Breast epithelium (tissue), 4 donors: ENCODE measurements at regions not wholly inside any gene's neighbourhood (a gene's known extent, or its start where the extent isn't known, plus 50 kb on each side); places are given as distances from the start of the nearest gene placed in this dataset.
"Not testable (repeated sequence)": the region's sequence is repeated elsewhere in the genome, so short reads cannot be mapped to it uniquely, and the experiment has no call there.

Source experiments
- DNase-seq, 2 donors: peaks; one replicate each; pipeline ENCODE4 v3.0.0-alpha.2; 2019; ENCODE audit warnings: low spot score in 2 of 2
- H3K27ac ChIP-seq, 2 donors: fragments of 200-600 bp; sonication (generic) in 1 of 2; one replicate each; pipeline ENCODE4 v1.5.1; 2016 to 2019; ENCODE audit warnings: mild to moderate bottlenecking in 1 of 2
- H3K27me3 ChIP-seq, 2 donors: fragments of 200-600 bp; sonication (generic) in 1 of 2; one replicate each; pipeline versions ENCODE4 v1.5.1 to v1.6.0; 2017 to 2019; ENCODE audit warnings: control low read depth in 1 of 2, mild to moderate bottlenecking in 1 of 2
- H3K36me3 ChIP-seq: fragments of 200-600 bp; one replicate; pipeline ENCODE4 v1.5.1; 2019
- H3K4me1 ChIP-seq, 2 donors: fragments of 200-600 bp; sonication (generic); one replicate each; pipeline ENCODE4 v1.5.1; 2016 to 2019; ENCODE audit warnings: control low read depth in 1 of 2
- H3K4me3 ChIP-seq, 3 donors: fragments of 200-600 bp; sonication (generic); 1 replicate in 2 of 3; 2 replicates in 1 of 3; pipeline ENCODE4 v1.5.1; 2016 to 2019; ENCODE audit warnings: mild to moderate bottlenecking in 3 of 3, moderate library complexity in 2 of 3
- H3K9me3 ChIP-seq, 2 donors: fragments of 200-600 bp; sonication (generic) in 1 of 2; one replicate each; pipeline ENCODE4 v1.5.1; 2016 to 2019; ENCODE audit warnings: control low read depth in 1 of 2
- CTCF ChIP-seq, 3 donors: fragments of 450-650 bp; IDR thresholded peaks; one replicate each; pipeline ENCODE4 v1.5.1; 2016 to 2017; ENCODE audit warnings: antibody characterized with exemption in 3 of 3, mild to moderate bottlenecking in 3 of 3, moderate library complexity in 3 of 3
- POLR2A ChIP-seq: fragments of 450-650 bp; IDR thresholded peaks from one replicate; pipeline ENCODE4 v1.6.1; 2016; ENCODE audit warnings: antibody characterized with exemption, mild to moderate bottlenecking, moderate library complexity
- POLR2AphosphoS5 ChIP-seq, 3 donors: sonication (generic); formaldehyde crosslinking; IDR thresholded peaks; one replicate each; pipeline ENCODE4 v1.6.1; 2017; ENCODE audit warnings: antibody characterized with exemption in 3 of 3
- intact Hi-C: fragments of 100-400 bp; cut with DNase I; formaldehyde crosslinking; loops from one replicate; pipeline ENCODE4 v1.15.1; 2023; ENCODE audit warnings: low total_unique reads

DNA sequence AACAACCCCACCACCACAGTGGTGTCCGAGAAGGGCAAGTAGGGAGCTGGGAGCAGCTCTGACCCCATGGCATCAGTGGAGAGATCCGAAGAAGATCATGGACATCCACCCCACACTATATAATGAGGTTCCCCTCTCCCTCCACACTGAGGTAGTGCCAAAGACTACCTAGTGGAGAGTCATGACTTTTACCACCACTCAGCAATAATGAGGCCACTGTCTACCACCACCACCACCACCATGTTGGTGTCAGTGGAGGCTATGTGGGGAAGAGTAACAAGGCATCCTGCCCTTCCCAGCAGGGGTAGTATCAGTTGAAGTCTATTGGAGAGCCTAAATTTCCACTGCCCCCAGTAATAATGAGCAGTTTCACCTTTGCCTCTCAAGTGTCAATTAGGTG lies 321.7 kb upstream of the ZC3H15 start:
- H3K9me3 ChIP-seq, result peaks cover 0 to 9% of the 10 kb centered on the region in 2 donors
- no peaks in the 10 kb centered on the region for H3K36me3 ChIP-seq
- intact Hi-C loops, result no loop called here
- DNase-seq, result no peak
- no peaks in the 10 kb centered on the region for H3K27me3 ChIP-seq
- no peaks in the 10 kb centered on the region for H3K4me1 ChIP-seq
- no peak overlapping the region for H3K4me3 ChIP-seq
- H3K27ac ChIP-seq, result no peak overlapping the region
- no peak for TF ChIP-seq POLR2AphosphoS5 (IDR thresholded peaks at IDR 0.05)
- no peak for TF ChIP-seq CTCF (IDR thresholded peaks at IDR 0.05)
- no peak for TF ChIP-seq POLR2A

GRCh38 chr2:186170693-186171092 lies 315.4 kb upstream of the ZC3H15 start:
- Histone ChIP-seq H3K4me3 (no peak overlapping the region), H3K9me3 (no peaks in the 10 kb centered on the region), H3K4me1 (no peaks in the 10 kb centered on the region), H3K27me3 (no peaks in the 10 kb centered on the region), H3K27ac (no peak overlapping the region), H3K36me3 (no peaks in the 10 kb centered on the region)
- no peak for DNase-seq
- intact Hi-C loops, result no loop called here
- no peak for TF ChIP-seq POLR2AphosphoS5 (IDR thresholded peaks at IDR 0.05)
- no peak for TF ChIP-seq POLR2A
- TF ChIP-seq CTCF (IDR thresholded peaks at IDR 0.05), result no peak

DNA sequence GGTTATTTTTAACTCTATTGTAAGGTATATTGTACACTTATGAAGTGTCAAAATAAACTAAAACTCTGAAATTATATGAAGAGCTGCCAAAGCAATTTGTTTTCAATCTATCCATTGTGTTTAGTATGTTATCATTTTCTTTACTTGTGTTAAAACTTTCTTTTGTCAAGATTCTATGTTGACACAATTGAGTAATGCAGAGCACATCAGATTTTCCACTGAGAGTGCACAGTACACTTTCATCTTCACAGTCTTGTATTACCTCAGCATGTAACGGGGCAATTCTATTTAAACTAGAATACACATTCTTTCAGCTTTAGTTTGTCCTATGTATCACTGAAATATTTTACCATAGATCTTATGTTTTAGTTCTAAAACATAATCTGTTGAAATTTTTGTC lies 304.4 kb upstream of the ZC3H15 start:
- intact Hi-C loops, result no loop called here
- no peaks in the 10 kb centered on the region for H3K36me3 ChIP-seq
- TF ChIP-seq POLR2A, result no peak
- no peak for TF ChIP-seq CTCF (IDR thresholded peaks at IDR 0.05)
- TF ChIP-seq POLR2AphosphoS5 (IDR thresholded peaks at IDR 0.05), result no peak
- H3K27ac ChIP-seq, result no peak overlapping the region
- no peaks in the 10 kb centered on the region for H3K27me3 ChIP-seq
- H3K9me3 ChIP-seq, result no peaks in the 10 kb centered on the region
- no peak overlapping the region for H3K4me3 ChIP-seq
- no peak for DNase-seq
- no peaks in the 10 kb centered on the region for H3K4me1 ChIP-seq

- H3K27me3 ChIP-seq, H3K9me3 ChIP-seq, intact Hi-C loops, H3K4me3 ChIP-seq, H3K27ac ChIP-seq, H3K36me3 ChIP-seq, DNase-seq, H3K4me1 ChIP-seq: not testable (repeated sequence)
These were observed 303.7 kb upstream of the ZC3H15 start for GRCh38 chr2:186182366-186182765.

- Histone ChIP-seq H3K4me3 (no peak overlapping the region), H3K27me3 (no peaks in the 10 kb centered on the region), H3K9me3 (no peaks in the 10 kb centered on the region), H3K27ac (no peak overlapping the region), H3K36me3 (no peaks in the 10 kb centered on the region), H3K4me1 (no peaks in the 10 kb centered on the region)
- DNase-seq, result no peak
- intact Hi-C loops, result no loop called here
- TF ChIP-seq POLR2A (no peak), CTCF (IDR thresholded peaks at IDR 0.05) (no peak), POLR2AphosphoS5 (IDR thresholded peaks at IDR 0.05) (no peak)
These were observed 302.7 kb upstream of the ZC3H15 start for GRCh38 chr2:186183406-186183805.

DNA sequence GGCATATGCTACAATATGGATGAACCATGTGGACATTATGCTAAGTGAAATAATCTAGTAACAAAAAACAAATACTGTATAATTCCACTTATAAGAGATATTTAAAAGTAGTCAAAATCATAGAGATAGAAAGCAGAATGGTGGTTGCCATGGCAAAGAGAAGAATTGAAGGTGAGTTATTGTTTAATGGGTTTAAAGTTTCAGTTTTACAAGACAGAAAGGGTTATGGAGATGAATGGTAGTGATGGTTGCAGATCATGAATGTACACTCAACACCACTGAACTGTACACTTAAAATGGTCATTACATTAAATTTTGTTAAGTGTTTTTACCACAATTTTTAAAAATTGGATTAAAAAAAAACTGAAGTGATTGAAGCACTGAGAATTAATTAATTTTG lies 298.2 kb upstream of the ZC3H15 start:
- Histone ChIP-seq H3K4me3 (no peak overlapping the region), H3K4me1 (no peaks in the 10 kb centered on the region), H3K27ac (no peak overlapping the region), H3K36me3 (no peaks in the 10 kb centered on the region), H3K9me3 (no peaks in the 10 kb centered on the region), H3K27me3 (no peaks in the 10 kb centered on the region)
- DNase-seq, result no peak
- TF ChIP-seq POLR2A, result no peak
- no peak for TF ChIP-seq CTCF (IDR thresholded peaks at IDR 0.05)
- no peak for TF ChIP-seq POLR2AphosphoS5 (IDR thresholded peaks at IDR 0.05)
- intact Hi-C loops, result no loop called here
